Loucy (cell line): ENCODE measurements at regions not wholly inside any gene's neighbourhood (a gene's known extent, or its start where the extent isn't known, plus 50 kb on each side); places are given as distances from the start of the nearest gene placed in this dataset.

Experiments used
- H2AFZ ChIP-seq: fragments of 200-600 bp; sonication (generic); 2 replicates; pipeline ENCODE4 v1.6.0; 2016; ENCODE audit warnings: antibody characterized with exemption, mild to moderate bottlenecking, low read length, moderate library complexity
- H3F3A ChIP-seq: fragments of 200-600 bp; 2 replicates; pipeline ENCODE4 v1.6.0; 2016; ENCODE audit warnings: antibody characterized with exemption, low read depth, mild to moderate bottlenecking
- H3K27me3 ChIP-seq: fragments of 200-600 bp; sonication (generic); 2 replicates; pipeline ENCODE4 v1.6.1; 2014; ENCODE audit warnings: low read length, mild to moderate bottlenecking; ENCODE audit not compliant: insufficient read depth, poor library complexity, severe bottlenecking
- H3K36me3 ChIP-seq: fragments of 200-600 bp; sonication (generic); 2 replicates; pipeline ENCODE4 v1.6.1; 2016; ENCODE audit warnings: low read length; ENCODE audit not compliant: insufficient read depth
- H3K4me1 ChIP-seq: fragments of 200-600 bp; sonication (generic); 2 replicates; pipeline ENCODE4 v1.5.1; 2014; ENCODE audit warnings: low read length, mild to moderate bottlenecking; ENCODE audit not compliant: insufficient read depth, poor library complexity, severe bottlenecking
- H3K4me2 ChIP-seq: fragments of 200-600 bp; sonication (generic); 2 replicates; pipeline ENCODE4 v1.6.0; 2014; ENCODE audit warnings: antibody characterized with exemption, low read length, low read depth, mild to moderate bottlenecking; ENCODE audit not compliant: poor library complexity, severe bottlenecking
- H3K4me3 ChIP-seq: fragments of 200-600 bp; sonication (generic); 2 replicates; pipeline ENCODE4 v1.5.1; 2014; ENCODE audit warnings: low read length, mild to moderate bottlenecking, mixed read lengths; ENCODE audit not compliant: poor library complexity, severe bottlenecking
- H3K79me2 ChIP-seq: fragments of 200-600 bp; sonication (generic); 2 replicates; pipeline ENCODE4 v1.6.1; 2014; ENCODE audit warnings: low read length; ENCODE audit not compliant: insufficient read depth
- H3K9ac ChIP-seq: fragments of 200-600 bp; sonication (generic); 2 replicates; pipeline ENCODE4 v1.6.0; 2014; ENCODE audit warnings: mild to moderate bottlenecking, low read depth, low read length, moderate library complexity; ENCODE audit not compliant: poor library complexity, severe bottlenecking
- H3K9me2 ChIP-seq: fragments of 200-600 bp; sonication (generic); replicated peaks from 2 replicates; pipeline ENCODE4 v1.6.1; 2016; ENCODE audit warnings: low read depth, low read length, mixed read lengths
- H3K9me3 ChIP-seq: fragments of 200-600 bp; sonication (generic); 2 replicates; pipeline ENCODE4 v1.6.1; 2014; ENCODE audit warnings: mild to moderate bottlenecking, antibody characterized with exemption, low read length, low read depth; ENCODE audit not compliant: insufficient read depth
- H4K20me1 ChIP-seq: fragments of 200-600 bp; sonication (generic); 2 replicates; pipeline ENCODE4 v1.6.0; 2014; ENCODE audit warnings: antibody characterized with exemption, low read length, mild to moderate bottlenecking; ENCODE audit not compliant: insufficient read depth, poor library complexity, severe bottlenecking
- CTCF ChIP-seq: fragments of 200-600 bp; sonication (generic); conservative IDR thresholded peaks from 2 replicates; pipeline ENCODE4 v1.5.1; 2014; ENCODE audit warnings: mild to moderate bottlenecking, antibody characterized with exemption, low read length
- EZH2phosphoT487 ChIP-seq: fragments of 200-600 bp; IDR thresholded peaks from 2 replicates; pipeline ENCODE4 v1.6.1; 2018; ENCODE audit warnings: antibody characterized with exemption, mild to moderate bottlenecking, moderate library complexity, borderline replicate concordance

- H2AFZ ChIP-seq = no peak overlapping the region
- H3K27me3 ChIP-seq = no peaks in the 10 kb centered on the region
- no peaks in the 10 kb centered on the region for H3K4me1 ChIP-seq
- no peaks in the 10 kb centered on the region for H4K20me1 ChIP-seq
- H3K36me3 ChIP-seq = no peaks in the 10 kb centered on the region
- H3K4me2 ChIP-seq = no peak overlapping the region
- H3K9me2 ChIP-seq = no peaks in the 10 kb centered on the region
- H3K9me3 ChIP-seq = no peaks in the 10 kb centered on the region
- H3K9ac ChIP-seq = no peak overlapping the region
- no peak for TF ChIP-seq EZH2phosphoT487
- TF ChIP-seq CTCF = no peak
- H3F3A ChIP-seq = no peaks in the 10 kb centered on the region
- H3K4me3 ChIP-seq = no peak overlapping the region
- H3K79me2 ChIP-seq = no peaks in the 10 kb centered on the region
These were observed 60.5 kb downstream of the NR2F2 start for GRCh38 chr15:96390986-96391385.

GRCh38 chr15:96392380-96393208, 62.1 kb downstream of the NR2F2 start:
- H3K4me3 ChIP-seq = no peak overlapping the region
- no peaks in the 10 kb centered on the region for H3K27me3 ChIP-seq
- no peaks in the 10 kb centered on the region for H3K9me3 ChIP-seq
- H3K9ac ChIP-seq = no peak overlapping the region
- H3K4me2 ChIP-seq = no peak overlapping the region
- no peaks in the 10 kb centered on the region for H4K20me1 ChIP-seq
- no peaks in the 10 kb centered on the region for H3K9me2 ChIP-seq
- H3K79me2 ChIP-seq = no peaks in the 10 kb centered on the region
- TF ChIP-seq CTCF (no peak), EZH2phosphoT487 (no peak)
- no peaks in the 10 kb centered on the region for H3K4me1 ChIP-seq
- H3F3A ChIP-seq = no peaks in the 10 kb centered on the region
- H2AFZ ChIP-seq = no peak overlapping the region
- no peaks in the 10 kb centered on the region for H3K36me3 ChIP-seq

- H3K9ac ChIP-seq = no peak overlapping the region
- no peak overlapping the region for H2AFZ ChIP-seq
- H3K9me3 ChIP-seq = no peaks in the 10 kb centered on the region
- no peaks in the 10 kb centered on the region for H3K9me2 ChIP-seq
- no peaks in the 10 kb centered on the region for H3F3A ChIP-seq
- H3K27me3 ChIP-seq = no peaks in the 10 kb centered on the region
- no peak overlapping the region for H3K4me2 ChIP-seq
- no peaks in the 10 kb centered on the region for H4K20me1 ChIP-seq
- no peaks in the 10 kb centered on the region for H3K79me2 ChIP-seq
- no peaks in the 10 kb centered on the region for H3K4me1 ChIP-seq
- TF ChIP-seq CTCF (no peak), EZH2phosphoT487 (no peak)
- H3K4me3 ChIP-seq = no peak overlapping the region
- H3K36me3 ChIP-seq = no peaks in the 10 kb centered on the region
These were observed 62.7 kb downstream of the NR2F2 start for GRCh38 chr15:96393209-96393513.
